Effector memory CD4-positive, alpha-beta T cell (primary cell): ENCODE measurements at regions not wholly inside any gene's neighbourhood (a gene's known extent, or its start where the extent isn't known, plus 50 kb on each side); places are given as distances from the start of the nearest gene placed in this dataset.

ENCODE experiments used
- DNase-seq, 3 donors: peaks; one replicate each; pipeline ENCODE4 v3.0.0-alpha.2; 2020
- H3K27ac ChIP-seq: 2 replicates; pipeline ENCODE4 v1.7.0; 2013; ENCODE audit warnings: mild to moderate bottlenecking, low read length, moderate library complexity; ENCODE audit not compliant: insufficient read depth, poor library complexity, severe bottlenecking
- H3K27me3 ChIP-seq: replicated peaks from 2 replicates; pipeline ENCODE4 v1.7.0; 2013; ENCODE audit warnings: mild to moderate bottlenecking, low read length; ENCODE audit not compliant: insufficient read depth, control insufficient read depth, poor library complexity, severe bottlenecking
- H3K36me3 ChIP-seq: 2 replicates; pipeline ENCODE4 v1.7.0; 2013; ENCODE audit warnings: mild to moderate bottlenecking, low read length, moderate library complexity; ENCODE audit not compliant: control insufficient read depth, insufficient read depth
- H3K4me1 ChIP-seq: 2 replicates; pipeline ENCODE4 v1.7.0; 2013; ENCODE audit warnings: low read length, mild to moderate bottlenecking; ENCODE audit not compliant: control insufficient read depth, insufficient read depth, poor library complexity, severe bottlenecking
- H3K4me3 ChIP-seq: 2 replicates; pipeline ENCODE4 v1.7.0; 2013; ENCODE audit warnings: low read length, low read depth, mild to moderate bottlenecking; ENCODE audit not compliant: insufficient read depth, poor library complexity, severe bottlenecking
- H3K9me3 ChIP-seq: 2 replicates; pipeline ENCODE4 v1.7.0; 2013; ENCODE audit warnings: mild to moderate bottlenecking, low read length, moderate library complexity; ENCODE audit not compliant: control insufficient read depth

GRCh38 chr13:99873141-99873540 lies 98.4 kb downstream of the ZIC5 start:
- Histone ChIP-seq H3K27me3 (no peaks in the 10 kb centered on the region), H3K27ac (no peak overlapping the region), H3K4me1 (no peaks in the 10 kb centered on the region), H3K9me3 (no peaks in the 10 kb centered on the region), H3K36me3 (no peaks in the 10 kb centered on the region), H3K4me3 (no peak overlapping the region)
- DNase-seq = no peak

GRCh38 chr13:99871249-99871898 lies 100.2 kb downstream of the ZIC5 start:
- no peaks in the 10 kb centered on the region for H3K9me3 ChIP-seq
- no peaks in the 10 kb centered on the region for H3K4me1 ChIP-seq
- DNase-seq = no peak
- no peak overlapping the region for H3K4me3 ChIP-seq
- no peaks in the 10 kb centered on the region for H3K27me3 ChIP-seq
- no peaks in the 10 kb centered on the region for H3K36me3 ChIP-seq
- no peak overlapping the region for H3K27ac ChIP-seq

GRCh38 chr13:99870541-99870940 lies 101.0 kb downstream of the ZIC5 start:
- Histone ChIP-seq H3K36me3 (no peaks in the 10 kb centered on the region), H3K4me3 (no peak overlapping the region), H3K9me3 (no peaks in the 10 kb centered on the region), H3K27me3 (no peaks in the 10 kb centered on the region), H3K27ac (no peak overlapping the region), H3K4me1 (no peaks in the 10 kb centered on the region)
- DNase-seq = no peak

GRCh38 chr13:99869830-99870229 lies 101.7 kb downstream of the ZIC5 start:
- Histone ChIP-seq H3K4me3 (no peak overlapping the region), H3K4me1 (no peaks in the 10 kb centered on the region), H3K36me3 (no peaks in the 10 kb centered on the region), H3K9me3 (no peaks in the 10 kb centered on the region), H3K27ac (no peak overlapping the region), H3K27me3 (no peaks in the 10 kb centered on the region)
- no peak for DNase-seq

- Histone ChIP-seq H3K9me3 (no peaks in the 10 kb centered on the region), H3K4me3 (no peak overlapping the region), H3K27me3 (no peaks in the 10 kb centered on the region), H3K4me1 (no peaks in the 10 kb centered on the region), H3K36me3 (no peaks in the 10 kb centered on the region), H3K27ac (no peak overlapping the region)
- DNase-seq = no peak
Observed at GRCh38 chr13:99868767-99869166, 102.8 kb downstream of the ZIC5 start.

GRCh38 chr13:99867535-99868257 lies 103.9 kb downstream of the ZIC5 start:
- H3K27ac ChIP-seq = no peak overlapping the region
- H3K27me3 ChIP-seq = no peaks in the 10 kb centered on the region
- H3K36me3 ChIP-seq = no peaks in the 10 kb centered on the region
- no peaks in the 10 kb centered on the region for H3K9me3 ChIP-seq
- H3K4me1 ChIP-seq = no peaks in the 10 kb centered on the region
- no peak for DNase-seq
- H3K4me3 ChIP-seq = no peak overlapping the region

GRCh38 chr13:99866781-99867180 lies 104.8 kb downstream of the ZIC5 start:
- no peak for DNase-seq
- Histone ChIP-seq H3K36me3 (no peaks in the 10 kb centered on the region), H3K9me3 (no peaks in the 10 kb centered on the region), H3K27me3 (no peaks in the 10 kb centered on the region), H3K27ac (no peak overlapping the region), H3K4me3 (no peak overlapping the region), H3K4me1 (no peaks in the 10 kb centered on the region)

- no peak for DNase-seq
- no peaks in the 10 kb centered on the region for H3K27me3 ChIP-seq
- H3K4me1 ChIP-seq = no peaks in the 10 kb centered on the region
- H3K36me3 ChIP-seq = no peaks in the 10 kb centered on the region
- H3K4me3 ChIP-seq = no peak overlapping the region
- H3K9me3 ChIP-seq = no peaks in the 10 kb centered on the region
- no peak overlapping the region for H3K27ac ChIP-seq
Observed at GRCh38 chr13:99865420-99865930, 106.1 kb downstream of the ZIC5 start.

GRCh38 chr13:99864627-99864990 lies 107.0 kb downstream of the ZIC5 start:
- Histone ChIP-seq H3K27ac (no peak overlapping the region), H3K9me3 (no peaks in the 10 kb centered on the region), H3K27me3 (no peaks in the 10 kb centered on the region), H3K4me1 (no peaks in the 10 kb centered on the region), H3K36me3 (no peaks in the 10 kb centered on the region), H3K4me3 (no peak overlapping the region)
- DNase-seq = no peak

- DNase-seq = no peak
- no peaks in the 10 kb centered on the region for H3K9me3 ChIP-seq
- H3K36me3 ChIP-seq = no peaks in the 10 kb centered on the region
- H3K27ac ChIP-seq = no peak overlapping the region
- H3K4me3 ChIP-seq = no peak overlapping the region
- H3K27me3 ChIP-seq = no peaks in the 10 kb centered on the region
- H3K4me1 ChIP-seq = no peaks in the 10 kb centered on the region
Observed at GRCh38 chr13:99863789-99864626, 107.6 kb downstream of the ZIC5 start.
